ENCODE measurements at regions not wholly inside any gene's neighbourhood (a gene's known extent, or its start where the extent isn't known, plus 50 kb on each side); places are given as distances from the start of the nearest gene placed in this dataset.
A peak's percentile ranks its signal among the peaks of the same experiment; 100 is the strongest.

DNA sequence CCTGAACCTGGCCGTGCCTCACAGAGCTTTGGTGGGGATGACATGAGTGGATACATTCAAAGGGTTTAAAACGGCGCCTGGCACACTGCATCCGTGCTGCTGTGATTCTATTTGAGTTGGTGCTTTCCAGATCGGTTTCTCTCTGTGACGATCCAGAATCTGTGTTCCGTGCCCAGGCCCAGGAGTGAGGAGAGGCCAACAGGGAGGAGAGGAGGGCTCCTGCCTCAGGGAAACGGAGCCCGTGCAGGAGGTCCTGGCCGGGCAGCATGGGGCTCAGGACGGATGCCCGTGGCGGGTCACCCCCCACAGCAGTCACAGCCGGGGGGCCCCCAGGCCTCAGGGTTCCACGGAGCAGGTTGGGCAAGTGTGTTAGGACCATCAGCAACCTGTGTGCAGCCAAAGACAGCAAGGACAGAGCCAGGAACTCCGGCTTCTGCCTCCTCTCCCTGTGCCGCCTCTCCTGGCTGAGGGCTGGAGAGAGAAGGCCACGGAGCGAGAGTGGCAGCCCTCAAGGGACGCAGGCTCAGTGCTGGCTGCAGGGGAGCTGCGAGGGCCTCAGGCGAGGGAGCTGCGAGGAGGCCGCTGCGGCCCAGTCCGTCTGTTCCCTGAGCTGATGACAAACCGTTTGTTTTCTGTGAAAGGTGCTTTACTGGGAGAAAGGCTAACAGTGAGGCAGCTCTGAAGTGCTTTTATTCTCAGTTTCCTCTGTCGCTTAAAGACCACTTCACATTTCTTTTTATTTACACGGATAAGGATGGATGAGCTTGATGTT lies 99.3 kb downstream of the METRNL start:
- no peak for DNase-seq

DNA sequence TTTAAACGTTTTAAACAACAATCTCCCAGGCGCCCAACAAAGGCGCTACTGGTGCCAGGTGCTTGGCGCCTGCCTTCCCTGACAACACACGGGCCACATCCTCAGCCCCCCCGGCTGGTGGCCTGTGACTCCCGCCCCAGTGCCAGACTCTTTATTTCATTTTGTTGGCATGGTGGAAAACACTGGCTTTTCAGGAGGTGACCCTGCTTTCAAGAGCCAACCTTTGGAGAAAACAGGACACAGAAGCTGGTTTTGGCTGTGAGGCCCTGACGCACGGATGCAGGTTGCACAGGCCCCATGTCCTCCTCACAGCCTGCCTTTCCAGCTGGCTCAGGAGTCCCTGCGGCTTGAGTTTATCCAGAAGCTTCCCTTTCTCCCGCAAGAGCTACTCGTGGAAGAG lies 100.0 kb downstream of the METRNL start:
- no peak for DNase-seq

DNA sequence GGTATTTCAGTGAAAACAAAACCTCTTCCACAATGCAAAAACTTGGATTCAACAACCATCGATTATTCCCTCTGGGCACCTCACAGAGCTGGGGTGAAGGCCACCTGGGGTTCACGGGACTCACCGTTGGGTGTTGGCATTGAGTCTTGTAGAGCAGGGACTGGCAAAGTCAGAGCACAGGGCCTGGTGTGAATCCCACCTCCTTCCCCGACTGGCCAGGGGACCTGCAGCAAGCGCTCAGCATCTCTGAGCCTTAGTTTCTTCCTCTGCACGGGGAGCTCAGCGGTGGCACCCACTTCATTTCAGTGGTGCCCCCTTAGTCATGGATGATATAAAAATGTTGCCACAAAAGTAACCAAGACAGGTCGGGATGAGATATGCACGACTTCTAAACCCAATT lies 100.4 kb downstream of the METRNL start:
- no peak for DNase-seq

DNA sequence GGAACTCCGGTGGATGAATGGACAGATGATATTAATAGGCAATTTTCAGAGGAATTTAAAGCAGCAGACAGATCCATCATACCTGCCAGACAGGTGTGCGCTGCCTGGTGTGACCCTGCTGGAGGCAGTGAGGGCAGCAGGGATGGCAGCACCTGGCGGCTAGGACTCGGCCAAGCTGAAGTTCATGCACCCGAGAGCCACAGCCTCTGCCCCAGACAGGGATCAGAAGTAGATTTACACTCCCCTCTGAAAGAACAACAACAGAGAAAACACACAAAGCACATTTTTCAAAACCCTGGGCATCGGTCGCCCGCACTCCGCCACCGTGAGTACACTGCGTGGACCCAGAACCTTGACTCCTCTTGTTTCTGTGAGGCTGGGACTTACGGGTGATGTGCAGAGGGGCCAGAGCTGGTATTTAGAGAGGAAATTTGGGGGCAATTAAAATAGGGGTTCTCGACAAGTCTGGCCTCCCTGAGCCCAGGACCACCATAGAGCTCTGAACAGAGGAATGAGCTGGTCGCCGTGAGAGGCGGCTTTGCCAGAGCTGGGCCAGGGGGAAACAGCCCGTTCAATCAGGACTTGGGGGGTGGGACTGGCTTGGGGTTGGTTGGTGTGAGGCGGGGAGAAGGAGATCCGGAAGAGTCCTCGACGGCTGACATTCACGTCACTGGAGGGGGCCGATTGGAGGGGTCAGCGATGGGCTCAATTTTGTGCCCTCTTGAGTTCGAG lies 101.0 kb downstream of the METRNL start:
- no peak for DNase-seq

DNA sequence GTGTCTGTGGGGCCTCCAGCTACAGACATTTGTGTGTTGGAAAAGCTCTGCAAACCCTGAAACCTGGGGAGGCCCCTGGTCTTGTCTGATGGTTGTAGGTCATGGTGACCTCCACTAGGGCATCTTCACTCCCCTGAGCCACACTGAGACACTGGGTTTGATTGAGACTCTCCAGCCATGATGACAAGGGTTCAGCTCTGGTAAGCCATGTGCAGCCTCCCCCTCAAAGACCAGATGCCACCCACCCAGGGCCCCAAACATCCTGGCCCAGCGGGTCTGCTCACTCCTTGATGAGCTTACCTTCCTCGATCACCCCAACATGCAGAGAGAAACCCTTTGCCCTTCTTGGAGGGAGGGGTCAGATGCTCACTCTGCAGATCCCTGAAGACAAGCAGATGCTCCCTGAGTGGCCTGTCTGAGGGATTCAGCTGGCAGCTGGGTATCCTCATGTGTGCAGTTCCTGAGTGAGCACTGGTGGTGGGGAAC lies 101.6 kb downstream of the METRNL start:
- DNase-seq = no peak

DNA sequence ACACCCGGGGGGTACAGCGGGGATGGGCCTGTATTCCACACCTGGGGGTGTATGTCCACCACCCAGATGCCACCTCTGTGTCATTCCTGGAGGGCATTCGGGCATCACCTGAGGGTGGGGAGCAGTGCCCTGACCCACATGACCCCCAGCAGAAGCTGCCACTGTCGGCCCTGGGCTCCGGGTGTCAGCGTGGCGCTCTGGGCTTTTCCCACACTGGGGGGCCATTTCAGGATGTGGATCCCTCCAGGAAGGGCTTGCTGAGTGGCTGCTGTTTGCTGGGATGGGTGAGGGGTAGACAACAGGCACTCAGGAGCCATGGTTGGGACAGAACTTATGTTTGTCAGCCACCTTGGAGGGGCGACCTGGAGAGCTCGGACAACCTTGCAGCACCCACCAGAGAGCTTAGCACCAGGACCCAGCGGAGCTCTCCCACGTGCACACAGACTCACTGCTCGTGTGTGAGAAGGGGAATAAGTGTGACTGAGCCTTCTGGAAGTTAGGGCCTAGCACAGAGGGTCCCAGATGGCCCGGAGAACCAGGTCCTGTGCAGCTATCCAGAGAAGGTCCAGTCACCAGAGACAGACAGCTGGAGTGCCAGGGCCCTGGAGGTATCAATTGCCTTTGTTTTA lies 102.7 kb downstream of the METRNL start:
- DNase-seq = no peak

DNA sequence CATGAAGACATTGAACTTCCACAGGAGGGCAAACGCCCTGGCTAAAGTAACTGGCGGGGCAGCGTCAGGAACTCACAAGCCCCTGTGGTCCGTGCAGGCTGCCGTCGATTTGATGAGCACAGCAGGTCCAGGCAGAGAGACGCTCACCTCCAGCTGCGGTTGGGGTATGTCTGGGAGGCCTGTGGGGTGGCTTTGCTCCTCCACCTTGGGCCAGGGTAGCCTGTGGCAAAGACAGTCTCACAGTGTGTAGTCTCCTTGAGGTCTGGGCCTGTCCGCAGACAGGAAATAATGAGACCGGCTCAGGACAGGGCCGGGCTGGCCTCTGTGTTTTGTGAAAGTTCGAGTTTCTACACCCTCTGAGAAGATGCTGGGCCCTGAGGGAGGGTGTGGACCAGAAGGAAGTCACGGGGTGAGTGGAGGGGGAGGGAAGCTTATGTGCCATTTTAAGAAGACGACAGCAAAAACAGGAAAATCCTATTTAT lies 103.3 kb downstream of the METRNL start:
- DNase-seq = peak in 1 of 2 donors; percentile 48

DNA sequence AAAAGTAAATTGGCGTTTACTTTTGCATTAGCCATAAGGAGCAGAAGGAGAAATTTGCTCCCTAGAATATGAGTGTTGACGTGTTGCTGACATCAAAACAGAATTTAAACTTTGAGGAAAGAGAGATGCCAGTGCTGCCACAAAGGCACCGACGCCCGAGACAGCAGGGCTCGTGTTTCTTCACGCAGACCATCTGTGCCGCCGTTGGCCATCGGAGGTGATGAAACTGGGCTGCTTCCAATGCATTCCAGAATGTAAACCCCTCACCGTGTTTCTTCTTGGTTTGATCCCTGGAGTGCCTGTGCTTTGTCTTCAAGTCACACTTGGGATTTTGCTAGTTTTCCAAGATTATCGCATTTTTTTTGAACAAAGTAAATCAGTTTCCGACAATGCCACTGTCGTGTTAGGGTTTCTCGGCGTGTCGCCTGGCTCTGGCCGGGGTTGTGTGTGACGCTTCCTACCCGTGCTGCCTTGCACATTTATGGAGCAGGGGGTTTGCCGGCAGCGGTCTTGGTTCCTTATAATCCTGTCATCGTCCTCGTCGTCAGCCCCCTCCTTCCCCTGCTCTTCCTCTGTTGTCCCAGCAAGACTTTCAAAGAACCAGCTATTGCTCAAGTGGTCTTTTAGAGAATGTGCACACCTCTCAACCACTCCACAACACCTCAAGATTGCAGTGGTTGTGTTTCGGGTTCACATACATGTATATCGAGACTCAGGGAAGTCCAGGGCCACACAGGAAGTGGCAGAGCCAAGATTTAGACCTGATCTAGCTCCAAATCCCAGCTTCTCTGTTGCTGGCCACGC lies 103.9 kb downstream of the METRNL start:
- no peak for DNase-seq

DNA sequence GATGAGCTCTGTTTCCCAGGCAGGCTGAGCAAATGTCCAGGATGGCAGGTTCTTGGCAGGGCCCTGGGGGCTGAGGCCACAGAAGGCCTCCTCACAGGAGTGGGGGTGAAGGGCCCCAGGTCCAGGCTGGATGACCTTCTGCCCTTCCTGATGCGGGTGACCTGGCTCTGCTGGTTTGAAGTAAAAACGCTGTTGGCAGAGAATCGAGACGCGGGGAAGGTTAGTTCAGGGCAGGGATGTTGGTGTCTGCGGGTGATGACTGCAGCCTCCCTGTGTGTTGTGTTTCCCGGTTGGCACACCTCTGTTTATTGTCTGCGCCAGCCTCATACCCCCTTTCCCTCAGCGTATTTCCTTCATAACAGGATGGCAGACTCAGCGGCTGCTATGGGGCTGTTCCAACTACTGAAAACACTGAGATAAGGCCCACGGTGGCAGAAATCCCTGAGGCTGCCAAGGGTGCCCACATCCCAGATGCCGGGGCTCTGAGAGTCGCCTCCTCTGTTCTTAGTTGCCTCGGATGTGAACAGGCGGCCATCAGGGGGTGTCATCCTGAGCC lies 104.6 kb downstream of the METRNL start:
- no peak for DNase-seq

DNA sequence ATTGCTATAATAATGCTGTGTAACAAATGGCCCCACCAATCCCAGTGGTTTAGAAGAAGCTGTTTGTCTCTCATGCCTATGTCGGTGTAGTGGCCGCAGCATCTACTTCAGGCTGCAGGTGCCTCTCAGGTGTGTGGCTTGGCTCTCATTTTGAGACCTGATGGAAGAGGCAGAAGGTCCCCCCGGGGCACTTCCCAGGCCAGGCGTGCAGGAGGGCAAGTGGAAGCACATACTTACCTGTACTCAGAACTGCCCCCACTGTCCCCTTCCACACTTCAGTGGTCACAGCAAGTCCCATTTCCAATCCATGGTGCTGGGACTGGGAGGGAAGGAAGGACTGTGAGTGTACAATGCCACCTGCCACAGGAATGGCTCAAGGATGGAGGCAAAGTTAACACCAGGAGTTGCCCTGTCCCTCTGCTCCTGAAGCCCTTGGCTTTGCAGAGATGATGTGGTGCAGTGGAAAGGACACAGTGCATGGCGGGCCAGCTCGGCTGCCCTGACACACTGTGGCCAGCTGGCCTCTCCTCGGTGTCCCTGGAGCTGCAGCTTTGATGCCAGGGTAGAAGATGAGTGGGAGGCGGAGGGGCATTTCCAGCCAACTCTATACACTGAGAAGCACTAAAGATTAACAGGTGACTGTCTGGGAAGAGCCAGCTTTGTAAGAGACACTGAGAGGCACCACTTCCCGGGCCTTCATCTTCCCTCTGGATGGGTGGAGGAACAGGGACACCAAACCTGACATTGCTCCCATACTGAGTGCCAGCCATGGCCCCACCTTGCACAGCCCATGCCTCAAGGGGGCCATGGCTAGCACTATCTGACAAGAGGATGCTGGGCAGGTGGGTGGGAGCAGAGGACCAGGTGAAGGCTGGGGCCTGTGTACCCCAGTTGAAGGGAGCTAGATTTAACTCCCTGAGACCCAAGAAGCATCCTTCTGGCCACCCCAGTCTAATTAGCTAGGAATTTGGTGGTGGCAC lies 105.9 kb downstream of the METRNL start:
- DNase-seq = no peak

DNA sequence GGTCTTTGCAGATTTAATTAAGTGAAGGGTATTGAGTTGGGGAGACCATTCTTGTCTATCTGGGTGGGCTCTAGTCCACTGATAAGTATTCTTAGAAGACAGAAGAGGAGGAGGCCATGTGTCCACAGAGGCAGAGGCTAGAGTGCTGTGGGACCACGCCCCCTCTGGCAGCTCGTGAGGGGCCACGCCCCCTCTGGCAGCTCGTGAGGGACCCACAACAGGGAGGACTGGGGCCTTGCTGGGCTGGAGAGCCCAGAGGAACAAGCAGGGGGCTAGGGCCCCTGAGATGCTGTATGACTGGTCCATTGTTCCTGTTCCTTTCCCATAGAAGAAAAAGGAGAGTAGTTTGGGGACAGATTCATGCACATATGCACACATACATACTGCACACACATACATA lies 106.8 kb downstream of the METRNL start:
- no peak for DNase-seq

DNA sequence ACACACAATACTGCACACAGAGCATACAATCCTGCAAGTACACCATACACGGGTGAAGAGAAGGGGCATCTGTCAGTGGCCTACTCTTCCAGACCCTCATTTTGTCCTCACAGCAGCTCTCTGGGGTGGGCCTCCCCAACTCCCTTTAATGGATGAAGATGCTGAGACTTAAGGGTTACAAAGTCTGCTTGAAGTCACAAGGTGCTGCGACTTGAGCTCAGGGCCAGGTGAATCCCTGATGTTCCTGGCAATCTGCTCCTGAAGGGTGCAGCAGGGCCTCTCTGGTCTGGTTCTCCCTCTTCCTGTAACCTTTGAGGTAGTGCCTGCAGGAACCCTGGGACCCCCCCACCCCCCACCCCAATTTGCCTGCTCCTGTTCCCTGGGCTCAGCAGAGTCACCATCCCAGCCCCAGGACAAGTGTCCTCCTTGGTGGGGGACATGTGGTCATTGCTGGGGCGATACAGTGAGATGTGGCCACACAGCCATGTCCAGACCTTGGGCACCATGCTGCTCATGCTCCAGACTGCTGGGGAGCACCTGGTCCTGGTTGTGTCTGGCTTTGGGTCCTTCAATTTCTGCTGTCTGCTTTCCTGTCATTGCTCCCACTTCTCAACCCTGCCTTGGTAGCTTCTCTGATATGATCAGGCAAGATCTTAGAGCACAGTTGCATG lies 107.5 kb downstream of the METRNL start:
- no peak for DNase-seq

DNA sequence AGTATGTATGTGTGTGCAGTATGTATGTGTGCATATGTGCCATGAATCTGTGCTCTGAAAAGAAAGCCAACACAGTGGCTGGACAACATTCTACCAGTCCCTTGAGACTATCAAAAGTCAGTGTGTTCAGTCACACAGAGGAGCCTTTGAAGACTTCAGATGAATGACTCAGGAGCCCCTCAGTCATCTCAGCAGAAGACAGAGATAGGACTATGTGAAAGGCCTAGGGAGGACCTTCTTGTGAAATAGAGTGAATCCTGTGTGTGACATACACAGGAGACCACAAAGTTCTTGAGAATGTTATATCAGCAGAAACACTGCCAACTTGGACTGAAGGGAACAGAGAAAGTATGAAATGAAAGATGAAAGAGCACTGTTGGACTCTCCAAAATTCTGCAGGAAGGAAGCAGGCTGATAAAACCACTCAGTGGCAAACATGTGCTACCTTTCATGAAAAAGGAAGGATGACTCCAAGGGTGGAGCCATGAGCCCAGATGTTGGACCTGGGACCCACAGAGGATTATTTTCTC lies 108.4 kb downstream of the METRNL start:
- no peak for DNase-seq

DNA sequence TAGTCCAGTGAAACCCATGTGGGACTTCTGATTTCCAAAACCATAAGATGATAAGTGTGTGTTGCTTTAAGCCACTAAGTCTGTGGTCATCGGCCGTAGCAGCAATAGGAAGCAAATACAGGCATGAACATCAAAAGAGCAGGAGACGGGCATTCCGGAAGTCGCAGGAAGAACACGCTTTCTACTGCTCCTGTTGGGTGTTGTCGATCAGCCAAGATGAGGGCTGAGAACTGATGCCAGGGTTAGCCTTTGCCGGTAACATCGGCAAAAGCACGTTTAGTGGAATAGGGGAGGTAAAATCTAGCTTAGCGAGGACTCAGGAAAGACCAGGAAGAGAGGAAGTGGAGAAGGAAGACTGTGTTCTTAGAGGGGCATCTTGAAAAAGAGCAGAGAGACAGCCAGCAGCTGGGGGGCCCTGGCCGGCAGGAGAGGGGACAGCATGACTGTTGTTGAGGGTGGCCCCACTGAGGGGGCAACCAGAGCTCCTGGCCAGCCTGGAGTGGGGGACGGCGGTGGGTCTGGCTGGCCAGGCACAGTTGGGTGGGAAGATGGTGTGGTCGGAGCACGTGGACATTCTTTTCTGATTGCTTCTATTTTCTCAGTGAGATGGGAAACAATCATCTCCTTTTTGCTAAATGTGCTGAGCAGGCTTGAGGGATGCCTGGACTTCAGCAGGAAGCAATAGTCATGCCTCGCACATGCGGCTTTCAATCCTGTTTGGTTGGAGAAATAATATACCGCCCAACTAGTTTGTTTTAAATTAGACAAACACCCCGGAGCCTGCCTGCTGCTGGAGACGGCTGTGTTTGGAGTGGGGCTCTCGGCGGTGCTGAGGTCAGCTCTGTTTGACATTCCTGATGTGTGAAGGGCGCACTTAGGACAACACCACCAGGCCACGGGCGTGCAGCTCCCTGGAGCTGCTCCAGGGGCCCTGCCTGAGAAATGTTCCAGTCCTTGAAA lies 109.9 kb downstream of the METRNL start:
- DNase-seq = no peak

DNA sequence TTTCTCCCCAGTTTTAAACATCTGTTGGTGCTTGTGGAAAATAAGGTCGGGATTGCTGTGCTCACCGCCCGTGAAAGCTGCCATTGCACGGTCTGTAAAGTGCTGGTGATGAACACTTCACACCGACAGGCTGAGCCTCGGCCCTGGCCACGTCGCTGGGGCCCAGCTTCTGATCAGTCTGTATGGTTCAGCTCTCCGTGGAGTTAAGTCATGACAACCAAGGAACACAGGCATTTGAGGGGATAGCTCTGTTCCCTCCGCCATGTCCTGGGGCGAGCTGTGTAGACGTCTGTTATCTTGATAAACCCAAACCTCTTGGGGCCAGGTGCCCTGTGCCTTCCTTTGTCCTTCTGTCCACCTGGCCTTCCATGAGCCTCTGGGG lies 110.6 kb downstream of the METRNL start:
- no peak for DNase-seq

DNA sequence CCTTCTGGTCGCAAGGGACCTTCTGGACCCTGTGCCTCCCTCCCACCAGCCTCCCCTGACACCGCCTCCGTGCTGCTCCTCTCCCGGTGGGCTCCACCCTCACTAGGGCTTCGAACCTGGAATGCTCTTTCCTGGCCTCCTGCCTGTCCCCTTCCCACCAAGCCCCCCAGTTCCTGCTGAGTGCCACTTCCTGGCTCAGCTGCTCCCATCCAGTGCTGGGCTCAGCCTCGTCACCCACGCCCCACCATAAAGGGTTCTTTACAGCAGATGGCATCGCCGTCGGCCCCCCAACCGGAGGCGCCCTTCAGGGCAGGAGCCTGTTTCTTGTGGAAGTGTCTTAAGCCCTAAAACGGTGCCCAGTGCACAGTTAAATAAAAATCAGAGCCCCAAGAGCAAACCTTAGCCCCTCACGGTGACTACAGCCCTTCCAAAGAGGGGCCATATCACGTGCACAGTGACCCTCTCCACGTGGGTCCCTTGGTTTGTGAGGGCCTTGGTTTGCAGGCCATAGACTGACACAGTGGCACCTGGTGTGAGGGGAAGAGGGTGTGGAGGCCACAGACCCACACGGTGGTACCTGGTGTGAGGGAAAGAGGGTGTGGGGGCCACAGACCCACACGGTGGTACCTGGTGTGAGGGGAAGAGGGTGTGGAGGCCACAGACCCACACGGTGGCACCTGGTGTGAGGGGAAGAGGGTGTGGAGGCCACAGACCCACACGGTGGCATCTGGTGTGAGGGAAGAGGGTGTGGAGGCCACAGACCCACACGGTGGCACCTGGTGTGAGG lies 111.4 kb downstream of the METRNL start:
- DNase-seq = no peak

DNA sequence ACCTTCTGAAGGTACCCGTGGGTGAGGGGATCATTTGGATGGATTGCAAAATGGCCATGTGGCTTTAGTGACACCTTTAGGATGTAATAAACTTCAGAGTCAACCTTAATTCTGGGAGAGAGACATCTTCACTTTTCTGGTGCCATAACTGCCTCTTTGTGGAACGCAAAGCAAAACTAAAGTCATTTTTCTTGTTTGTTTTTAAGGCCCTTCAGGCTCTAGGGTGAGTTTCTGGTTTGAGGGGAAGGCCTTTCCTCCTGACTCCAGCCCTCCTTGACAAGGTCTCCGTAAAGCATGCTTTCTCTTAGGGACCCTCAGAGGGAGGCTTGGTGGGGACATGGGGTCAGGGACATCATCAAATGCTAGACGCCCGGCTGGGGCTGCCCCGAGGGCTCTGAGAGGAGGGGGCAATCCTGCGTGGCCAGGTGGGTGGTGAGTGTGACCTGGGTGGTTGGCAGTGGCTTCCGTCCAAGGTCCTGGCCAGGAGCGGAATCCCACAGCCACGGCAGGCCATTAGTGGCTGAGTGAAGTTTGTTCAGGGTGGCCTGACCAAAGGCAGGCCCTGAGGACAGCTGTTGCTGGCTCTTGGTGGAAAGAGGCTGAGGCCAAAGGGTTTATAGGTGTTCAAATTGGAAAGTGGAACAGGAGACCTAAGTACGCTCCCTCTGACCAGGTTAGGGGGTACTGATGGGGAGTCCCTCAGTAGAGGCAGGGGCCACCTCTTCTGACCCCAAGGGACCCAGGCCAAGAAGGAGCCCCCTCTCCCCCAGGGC lies 112.2 kb downstream of the METRNL start:
- no peak for DNase-seq

Data from CD4-positive, alpha-beta T cell treated with Interleukin-1 beta for 1 hour (primary cell).